Parathyroid adenoma (tissue), 2 donors: ENCODE measurements at regions not wholly inside any gene's neighbourhood (a gene's known extent, or its start where the extent isn't known, plus 50 kb on each side); places are given as distances from the start of the nearest gene placed in this dataset.

ENCODE experiments used
- H2AFZ ChIP-seq: fragments of 300-600 bp; sonication (generic); one replicate; pipeline ENCODE4 v1.7.0; 2017; ENCODE audit warnings: antibody characterized with exemption, mild to moderate bottlenecking
- H3K27ac ChIP-seq: fragments of 300-600 bp; sonication (generic); one replicate; pipeline ENCODE4 v1.7.0; 2017
- H3K27me3 ChIP-seq: fragments of 300-600 bp; sonication (generic); one replicate; pipeline ENCODE4 v1.7.0; 2017; ENCODE audit warnings: low read length; ENCODE audit not compliant: control insufficient read depth, insufficient read depth
- H3K36me3 ChIP-seq: fragments of 300-600 bp; sonication (generic); one replicate; pipeline ENCODE4 v1.7.0; 2017; ENCODE audit warnings: low read length; ENCODE audit not compliant: control insufficient read depth, insufficient read depth
- H3K4me1 ChIP-seq: fragments of 300-600 bp; sonication (generic); one replicate; pipeline ENCODE4 v1.7.0; 2017; ENCODE audit warnings: control low read depth
- H3K4me2 ChIP-seq: fragments of 300-600 bp; sonication (generic); one replicate; pipeline ENCODE4 v1.7.0; 2017; ENCODE audit warnings: low read length
- H3K4me3 ChIP-seq: fragments of 300-600 bp; sonication (generic); one replicate; pipeline ENCODE4 v1.7.0; 2017; ENCODE audit warnings: low read depth, low read length
- H3K79me2 ChIP-seq: fragments of 300-600 bp; sonication (generic); one replicate; pipeline ENCODE4 v1.7.0; 2017; ENCODE audit warnings: control low read depth
- H3K9ac ChIP-seq: fragments of 300-600 bp; sonication (generic); one replicate; pipeline ENCODE4 v1.7.0; 2017; ENCODE audit warnings: mild to moderate bottlenecking
- H3K9me3 ChIP-seq: fragments of 300-600 bp; sonication (generic); one replicate; pipeline ENCODE4 v1.7.0; 2017; ENCODE audit warnings: low read length; ENCODE audit not compliant: control insufficient read depth
- TF ChIP-seq, protein P1 (sequence below): fragments of 300-600 bp; sonication (generic); IDR thresholded peaks from one replicate; pipeline ENCODE4 v1.7.0; 2017; ENCODE audit warnings: antibody characterized with exemption, mild to moderate bottlenecking
- donor health status: primary hyperparathyroidism.

DNA sequence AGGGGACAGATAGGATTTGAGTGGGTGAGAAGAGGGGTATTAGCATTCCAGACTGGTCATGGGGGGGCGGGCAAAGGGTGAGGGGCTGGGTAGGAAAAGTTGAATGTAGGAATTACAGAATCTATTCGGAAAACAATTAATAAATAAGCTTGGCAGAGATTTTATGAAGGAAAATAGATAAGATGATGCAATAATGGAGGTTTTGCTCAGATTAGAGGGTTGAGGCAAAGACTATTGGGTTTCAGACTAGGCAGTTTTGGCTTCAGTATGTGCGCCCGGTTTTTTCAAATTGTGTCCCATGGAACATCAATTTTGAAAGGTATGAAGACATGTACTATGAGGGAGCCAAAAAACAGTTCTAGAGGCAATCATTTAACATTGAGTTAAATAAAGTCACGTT is 410.6 kb downstream of the SPRY1 start:
- Histone ChIP-seq H3K27me3 (no peaks in the 10 kb centered on the region), H3K9ac (no peak overlapping the region), H3K4me3 (no peak overlapping the region), H3K4me1 (no peaks in the 10 kb centered on the region), H3K27ac (no peak overlapping the region), H3K4me2 (no peak overlapping the region), H3K9me3 (no peaks in the 10 kb centered on the region), H3K36me3 (no peaks in the 10 kb centered on the region), H3K79me2 (no peaks in the 10 kb centered on the region), H2AFZ (no peak overlapping the region)
- TF ChIP-seq, protein P1, sequence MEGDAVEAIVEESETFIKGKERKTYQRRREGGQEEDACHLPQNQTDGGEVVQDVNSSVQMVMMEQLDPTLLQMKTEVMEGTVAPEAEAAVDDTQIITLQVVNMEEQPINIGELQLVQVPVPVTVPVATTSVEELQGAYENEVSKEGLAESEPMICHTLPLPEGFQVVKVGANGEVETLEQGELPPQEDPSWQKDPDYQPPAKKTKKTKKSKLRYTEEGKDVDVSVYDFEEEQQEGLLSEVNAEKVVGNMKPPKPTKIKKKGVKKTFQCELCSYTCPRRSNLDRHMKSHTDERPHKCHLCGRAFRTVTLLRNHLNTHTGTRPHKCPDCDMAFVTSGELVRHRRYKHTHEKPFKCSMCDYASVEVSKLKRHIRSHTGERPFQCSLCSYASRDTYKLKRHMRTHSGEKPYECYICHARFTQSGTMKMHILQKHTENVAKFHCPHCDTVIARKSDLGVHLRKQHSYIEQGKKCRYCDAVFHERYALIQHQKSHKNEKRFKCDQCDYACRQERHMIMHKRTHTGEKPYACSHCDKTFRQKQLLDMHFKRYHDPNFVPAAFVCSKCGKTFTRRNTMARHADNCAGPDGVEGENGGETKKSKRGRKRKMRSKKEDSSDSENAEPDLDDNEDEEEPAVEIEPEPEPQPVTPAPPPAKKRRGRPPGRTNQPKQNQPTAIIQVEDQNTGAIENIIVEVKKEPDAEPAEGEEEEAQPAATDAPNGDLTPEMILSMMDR = no peak

DNA sequence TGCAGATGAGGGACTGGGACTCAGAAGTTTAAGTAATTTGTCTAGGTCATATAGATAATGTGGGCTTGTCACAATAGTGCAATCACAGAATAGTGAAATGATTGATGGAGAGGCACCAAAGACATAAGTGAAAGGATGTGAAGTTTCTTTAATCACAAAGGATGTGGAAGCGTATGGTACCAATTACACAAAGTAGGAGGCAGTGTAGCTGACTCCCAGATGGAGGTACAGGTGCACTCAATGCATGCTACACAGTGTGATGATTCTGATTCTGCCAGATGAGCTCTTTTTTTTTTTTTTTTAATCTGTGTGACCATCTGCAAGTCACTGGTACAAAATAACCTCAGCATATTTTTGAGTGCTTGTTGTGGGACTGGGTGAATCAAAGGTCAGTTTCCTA is 411.3 kb downstream of the SPRY1 start:
- no peaks in the 10 kb centered on the region for H3K27me3 ChIP-seq
- no peaks in the 10 kb centered on the region for H3K9me3 ChIP-seq
- no peak overlapping the region for H2AFZ ChIP-seq
- no peaks in the 10 kb centered on the region for H3K4me1 ChIP-seq
- H3K4me3 ChIP-seq = no peak overlapping the region
- H3K9ac ChIP-seq = no peak overlapping the region
- no peak overlapping the region for H3K27ac ChIP-seq
- no peaks in the 10 kb centered on the region for H3K36me3 ChIP-seq
- H3K79me2 ChIP-seq = no peaks in the 10 kb centered on the region
- H3K4me2 ChIP-seq = no peak overlapping the region
- TF ChIP-seq, protein P1 = no peak

DNA sequence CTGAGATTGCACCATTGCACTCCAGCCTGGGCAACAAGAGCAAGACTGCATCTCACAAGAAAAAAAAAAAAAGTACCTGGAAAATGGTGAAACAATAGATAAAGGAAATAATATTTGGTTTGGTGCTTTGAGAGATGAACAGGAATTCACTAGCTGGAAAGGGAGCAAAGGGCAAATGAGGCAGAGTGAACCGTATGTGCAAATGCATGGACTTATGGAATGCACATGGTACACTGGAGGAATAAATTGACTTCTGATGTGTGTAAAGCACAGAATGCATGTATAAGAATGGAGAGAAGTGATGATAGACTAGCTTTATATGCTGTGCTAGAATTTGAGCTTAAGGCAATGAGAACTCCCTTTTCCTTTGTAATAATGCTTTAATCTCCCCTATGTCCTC is 413.3 kb downstream of the SPRY1 start:
- Histone ChIP-seq H3K27ac (no peak overlapping the region), H3K27me3 (no peaks in the 10 kb centered on the region), H2AFZ (no peak overlapping the region), H3K4me3 (no peak overlapping the region), H3K4me1 (no peaks in the 10 kb centered on the region), H3K9ac (no peak overlapping the region), H3K9me3 (no peaks in the 10 kb centered on the region), H3K79me2 (no peaks in the 10 kb centered on the region), H3K36me3 (no peaks in the 10 kb centered on the region), H3K4me2 (no peak overlapping the region)
- TF ChIP-seq, protein P1 = no peak

DNA sequence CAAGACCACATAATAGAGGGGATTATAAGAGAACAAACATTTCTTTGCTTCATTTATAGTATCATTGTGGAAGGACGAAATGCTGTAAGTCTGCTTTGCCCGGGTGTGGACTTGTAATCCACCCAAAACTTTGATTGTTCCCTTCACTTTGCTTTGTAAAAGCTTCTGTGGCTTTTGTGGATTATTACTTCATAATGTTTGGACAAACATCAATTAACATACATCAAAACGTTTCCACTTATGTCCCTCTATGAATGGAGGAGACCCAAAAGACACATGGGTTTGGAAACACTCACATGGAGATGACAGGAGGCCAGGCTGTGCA is 415.4 kb downstream of the SPRY1 start:
- Histone ChIP-seq H3K4me3 (no peak overlapping the region), H3K27me3 (no peaks in the 10 kb centered on the region), H3K9ac (no peak overlapping the region), H3K27ac (no peak overlapping the region), H3K4me1 (peaks cover 5% of the 10 kb centered on the region), H3K9me3 (no peaks in the 10 kb centered on the region), H3K79me2 (no peaks in the 10 kb centered on the region), H3K4me2 (no peak overlapping the region), H3K36me3 (no peaks in the 10 kb centered on the region), H2AFZ (peak overlapping the region; percentile 13)
- TF ChIP-seq, protein P1 = no peak

DNA sequence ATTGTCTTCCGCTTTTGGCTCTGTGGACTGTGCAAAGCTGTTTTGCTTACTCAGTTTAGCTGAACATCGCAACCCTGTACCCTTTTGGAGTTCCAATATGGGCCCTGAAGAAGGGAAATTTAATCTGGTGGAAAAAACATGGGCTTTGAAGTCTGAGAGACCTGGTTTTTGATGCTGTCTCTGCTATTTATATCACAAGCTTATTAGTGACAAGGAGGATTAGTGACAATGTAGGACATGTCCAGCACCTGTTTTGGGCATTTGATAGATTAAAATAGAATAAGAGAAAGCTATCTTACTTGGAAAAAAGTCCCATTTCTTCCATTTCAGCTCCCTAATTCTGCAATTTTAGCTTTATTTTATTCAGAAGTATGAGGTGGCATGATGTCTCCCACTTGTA is 417.3 kb downstream of the SPRY1 start:
- TF ChIP-seq, protein P1 = no peak
- no peak overlapping the region for H3K4me3 ChIP-seq
- H2AFZ ChIP-seq = no peak overlapping the region
- no peaks in the 10 kb centered on the region for H3K36me3 ChIP-seq
- H3K4me2 ChIP-seq = no peak overlapping the region
- no peaks in the 10 kb centered on the region for H3K79me2 ChIP-seq
- peak overlapping the region; percentile 19 for H3K27ac ChIP-seq
- H3K27me3 ChIP-seq = no peaks in the 10 kb centered on the region
- H3K9ac ChIP-seq = no peak overlapping the region
- H3K9me3 ChIP-seq = no peaks in the 10 kb centered on the region
- peaks cover 5% of the 10 kb centered on the region for H3K4me1 ChIP-seq
